HCT116 (cell line): ENCODE measurements at regions not wholly inside any gene's neighbourhood (a gene's known extent, or its start where the extent isn't known, plus 50 kb on each side); places are given as distances from the start of the nearest gene placed in this dataset.

Experiments
- ATAC-seq: fragments of 200-7000 bp; cut with Tn5 transposase; 2 replicates; pipeline ENCODE4 v1.9.1; 2020; ENCODE audit warnings: mild to moderate bottlenecking, moderate library complexity
- BruUV-seq: library from RNA; stranded (reverse); fragments of 400-500 nt; replicated peaks from 2 replicates; lab custom pipeline; 2021; lab: Mats Ljungman, UMichigan
- CTCF ChIA-PET: fragments of 300-600 bp; sonication (Branson Sonifier 250); formaldehyde crosslinking; loops from one replicate; lab custom pipeline; 2021; ENCODE audit warnings: antibody characterized with exemption; lab: Charles Lee
- POLR2A ChIA-PET: fragments of 300-600, 350-600 bp; sonication (Branson Sonifier 250); formaldehyde crosslinking; loops from one replicate; lab custom pipeline; 2021; ENCODE audit warnings: antibody characterized with exemption; lab: Charles Lee
- RAD21 ChIA-PET, 2 experiments: fragments of 300-600 bp; sonication (Branson Sonifier 250); formaldehyde crosslinking; loops; one replicate each; lab custom pipeline; 2023; ENCODE audit warnings: low total read pairs in 2 of 2; ENCODE audit not compliant: uncharacterized antibody in 2 of 2, unreplicated experiment in 2 of 2, low non-redundant PET in 1 of 2; lab: Charles Lee
- DNase-seq: peaks from one replicate; pipeline ENCODE4 v3.0.0-alpha.2; 2010; ENCODE audit warnings: low read depth, low spot score
- H2AFZ ChIP-seq: fragments of 200-600 bp; shearing (Covaris generic), sonication (generic); 2 replicates; pipeline ENCODE4 v1.6.1; 2017; ENCODE audit warnings: low read depth, mixed run types, mixed read lengths, antibody characterized with exemption, low read length; ENCODE audit not compliant: poor library complexity, severe bottlenecking
- H3K27ac ChIP-seq: 2 replicates; pipeline ENCODE4 v1.5.1; 2012; ENCODE audit warnings: low read depth, low read length
- H3K27me3 ChIP-seq: fragments of 200-600 bp; sonication (generic); 2 replicates; pipeline ENCODE4 v1.6.1; 2016; ENCODE audit warnings: mixed run types, low read length, mixed read lengths; ENCODE audit not compliant: insufficient read depth
- H3K36me3 ChIP-seq, 2 experiments: fragments of 200-500 bp in 1 of 2; fragments of 200-600 bp in 1 of 2; sonication (Bioruptor generic) in 1 of 2; sonication (generic) in 1 of 2; 2 replicates each; pipeline versions ENCODE4 v1.5.1 to v1.6.1; 2014 to 2016; ENCODE audit warnings: low read length in 2 of 2, inconsistent platforms in 1 of 2, mixed read lengths in 1 of 2, mixed run types in 1 of 2; ENCODE audit not compliant: insufficient read depth in 2 of 2, control insufficient read depth in 1 of 2
- H3K4me1 ChIP-seq, 2 experiments: fragments of 200-600 bp in 1 of 2; sonication (generic) in 1 of 2; 2 replicates each; pipeline versions ENCODE4 v1.5.1 to v1.6.1; 2012 to 2017; ENCODE audit warnings: low read length in 2 of 2, inconsistent platforms in 1 of 2, mild to moderate bottlenecking in 1 of 2, mixed read lengths in 1 of 2, mixed run types in 1 of 2, moderate library complexity in 1 of 2; ENCODE audit not compliant: insufficient read depth in 2 of 2, control insufficient read depth in 1 of 2
- H3K4me2 ChIP-seq: fragments of 200-600 bp; sonication (generic); 2 replicates; pipeline ENCODE4 v1.6.1; 2017; ENCODE audit warnings: mixed run types, low read length, mixed read lengths
- H3K4me3 ChIP-seq, 2 experiments: fragments of 200-600 bp in 1 of 2; sonication (generic) in 1 of 2; replicated peaks in 1 of 2; 2 replicates each; pipeline ENCODE4 v1.5.1; 2011 to 2016; ENCODE audit warnings: low read length in 2 of 2, control low read depth in 1 of 2, low read depth in 1 of 2, mild to moderate bottlenecking in 1 of 2, mixed read lengths in 1 of 2, mixed run types in 1 of 2
- H3K79me2 ChIP-seq: fragments of 200-600 bp; sonication (generic); 2 replicates; pipeline ENCODE4 v1.6.1; 2017; ENCODE audit warnings: mild to moderate bottlenecking, mixed run types, low read length, moderate library complexity, mixed read lengths; ENCODE audit not compliant: insufficient read depth
- H3K9ac ChIP-seq: fragments of 200-600 bp; sonication (generic); 2 replicates; pipeline ENCODE4 v1.6.1; 2016; ENCODE audit warnings: low read length, mixed read lengths
- H3K9me2 ChIP-seq: fragments of 200-600 bp; sonication (generic), shearing (Covaris generic); 2 replicates; pipeline ENCODE4 v1.6.1; 2017; ENCODE audit warnings: mixed run types, mild to moderate bottlenecking, moderate library complexity; ENCODE audit not compliant: insufficient read depth
- H3K9me3 ChIP-seq, 2 experiments: fragments of 200-500 bp in 1 of 2; fragments of 200-600 bp in 1 of 2; sonication (Bioruptor generic) in 1 of 2; sonication (generic) in 1 of 2; 2 replicates each; pipeline ENCODE4 v1.6.1; 2014 to 2017; ENCODE audit warnings: low read length in 2 of 2, mixed read lengths in 2 of 2, inconsistent platforms in 1 of 2, low read depth in 1 of 2, mild to moderate bottlenecking in 1 of 2, mixed run types in 1 of 2, moderate library complexity in 1 of 2; ENCODE audit not compliant: control insufficient read depth in 1 of 2, insufficient read depth in 1 of 2
- H4K20me1 ChIP-seq: fragments of 200-600 bp; sonication (generic), shearing (Covaris generic); 2 replicates; pipeline ENCODE4 v1.6.1; 2017; ENCODE audit warnings: mixed run types, mild to moderate bottlenecking, moderate library complexity; ENCODE audit not compliant: insufficient read depth
- CBX3 ChIP-seq: IDR thresholded peaks from 2 replicates; pipeline ENCODE4 v1.6.1; 2012; ENCODE audit warnings: low read depth
- CEBPB ChIP-seq: IDR thresholded peaks from 2 replicates; pipeline ENCODE4 v1.6.1; 2012; ENCODE audit warnings: low read depth
- ELF1 ChIP-seq: IDR thresholded peaks from 2 replicates; pipeline ENCODE4 v1.6.1; 2012; ENCODE audit warnings: low read depth, borderline replicate concordance
- EZH2 ChIP-seq: fragments of 200-600 bp; sonication (generic); IDR thresholded peaks from 2 replicates; pipeline ENCODE4 v1.6.1; 2017; ENCODE audit warnings: antibody characterized with exemption, mixed run types
- EZH2phosphoT487 ChIP-seq: fragments of 200-600 bp; IDR thresholded peaks from 2 replicates; pipeline ENCODE4 v1.6.1; 2018; ENCODE audit warnings: antibody characterized with exemption, borderline replicate concordance
- FOSL1 ChIP-seq: IDR thresholded peaks from 2 replicates; pipeline ENCODE4 v1.6.1; 2012; ENCODE audit warnings: low read depth
- POLR2A ChIP-seq: IDR thresholded peaks from 2 replicates; pipeline ENCODE4 v1.7.0; 2011; ENCODE audit warnings: borderline replicate concordance; ENCODE audit not compliant: insufficient read depth, insufficient read length; ENCODE audit errors: extremely low read depth
- SIN3A ChIP-seq: IDR thresholded peaks from 2 replicates; pipeline ENCODE4 v1.6.1; 2012; ENCODE audit warnings: low read depth
- TCF7L2 ChIP-seq: IDR thresholded peaks from 2 replicates; pipeline ENCODE4 v1.7.0; 2011; ENCODE audit warnings: borderline replicate concordance, inconsistent platforms; ENCODE audit not compliant: insufficient read depth, insufficient read length; ENCODE audit errors: extremely low read depth
- ZNF274 ChIP-seq: fragments of 200-500 bp; sonication (Bioruptor generic); IDR thresholded peaks from 2 replicates; pipeline ENCODE4 v1.6.1; 2014; ENCODE audit warnings: mild to moderate bottlenecking, low read depth, low read length, inconsistent platforms
- intact Hi-C: fragments of 100-400 bp; cut with micrococcal nuclease; formaldehyde crosslinking; loops from 2 replicates; pipeline ENCODE4 v1.10.0; 2022
- TF ChIP-seq, protein P1 (sequence below): IDR thresholded peaks from 2 replicates; pipeline ENCODE4 v1.6.1; 2012; ENCODE audit warnings: low read depth
- TF ChIP-seq, protein P2 (sequence below): IDR thresholded peaks from 2 replicates; pipeline ENCODE4 v1.6.1; 2012
- TF ChIP-seq, protein P3 (sequence below), 3 experiments: fragments of 200-600 bp in 1 of 3; sonication (generic) in 1 of 3; IDR thresholded peaks in 2 of 3; conservative IDR thresholded peaks in 1 of 3; 2 replicates each; pipeline ENCODE4 v1.5.1; 2012 to 2017; ENCODE audit warnings: low read depth in 2 of 3, low read length in 2 of 3, antibody characterized with exemption in 1 of 3, borderline replicate concordance in 1 of 3, control low read depth in 1 of 3, mild to moderate bottlenecking in 1 of 3, mixed read lengths in 1 of 3, mixed run types in 1 of 3, moderate library complexity in 1 of 3; ENCODE audit not compliant: insufficient read depth in 1 of 3
- TF ChIP-seq, protein P4 (sequence below): IDR thresholded peaks from 2 replicates; pipeline ENCODE4 v1.6.1; 2012
- TF ChIP-seq, protein P5 (sequence below): IDR thresholded peaks from 2 replicates; pipeline ENCODE4 v1.6.1; 2011; ENCODE audit warnings: mild to moderate bottlenecking, low read length, moderate library complexity; ENCODE audit not compliant: insufficient replicate concordance; ENCODE audit errors: extremely low read depth

DNA sequence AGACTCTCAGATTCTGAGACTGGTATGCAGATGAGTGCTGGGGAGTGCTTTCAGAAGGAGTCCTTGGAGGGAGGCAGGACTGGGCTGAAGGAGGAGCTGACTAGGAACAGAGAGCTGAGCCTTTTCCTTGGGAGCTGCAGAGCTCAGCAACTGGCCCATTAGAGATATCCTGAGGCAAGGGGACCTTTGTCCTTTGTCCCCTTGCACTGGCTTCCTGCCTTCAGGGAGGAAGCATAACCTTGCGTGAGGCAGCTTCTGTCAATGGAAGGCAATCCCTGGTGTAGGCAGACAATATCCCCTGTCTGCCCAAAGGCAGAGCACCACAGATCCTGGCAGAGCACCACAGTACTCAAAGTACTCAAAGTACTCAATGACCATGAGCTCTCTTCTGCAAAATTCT is 375.3 kb downstream of the HRH4 start:
- no peaks in the 10 kb centered on the region for H3K9me3 ChIP-seq
- CTCF ChIA-PET, result no interaction called here
- no peaks in the 10 kb centered on the region for H4K20me1 ChIP-seq
- RAD21 ChIA-PET, result no interaction called here
- intact Hi-C loops, result no loop called here
- no peaks in the 10 kb centered on the region for H3K79me2 ChIP-seq
- no peak for ATAC-seq
- no peaks in the 10 kb centered on the region for H3K9me2 ChIP-seq
- no peak for TF ChIP-seq CBX3
- no peak for TF ChIP-seq EZH2
- TF ChIP-seq, protein P1, sequence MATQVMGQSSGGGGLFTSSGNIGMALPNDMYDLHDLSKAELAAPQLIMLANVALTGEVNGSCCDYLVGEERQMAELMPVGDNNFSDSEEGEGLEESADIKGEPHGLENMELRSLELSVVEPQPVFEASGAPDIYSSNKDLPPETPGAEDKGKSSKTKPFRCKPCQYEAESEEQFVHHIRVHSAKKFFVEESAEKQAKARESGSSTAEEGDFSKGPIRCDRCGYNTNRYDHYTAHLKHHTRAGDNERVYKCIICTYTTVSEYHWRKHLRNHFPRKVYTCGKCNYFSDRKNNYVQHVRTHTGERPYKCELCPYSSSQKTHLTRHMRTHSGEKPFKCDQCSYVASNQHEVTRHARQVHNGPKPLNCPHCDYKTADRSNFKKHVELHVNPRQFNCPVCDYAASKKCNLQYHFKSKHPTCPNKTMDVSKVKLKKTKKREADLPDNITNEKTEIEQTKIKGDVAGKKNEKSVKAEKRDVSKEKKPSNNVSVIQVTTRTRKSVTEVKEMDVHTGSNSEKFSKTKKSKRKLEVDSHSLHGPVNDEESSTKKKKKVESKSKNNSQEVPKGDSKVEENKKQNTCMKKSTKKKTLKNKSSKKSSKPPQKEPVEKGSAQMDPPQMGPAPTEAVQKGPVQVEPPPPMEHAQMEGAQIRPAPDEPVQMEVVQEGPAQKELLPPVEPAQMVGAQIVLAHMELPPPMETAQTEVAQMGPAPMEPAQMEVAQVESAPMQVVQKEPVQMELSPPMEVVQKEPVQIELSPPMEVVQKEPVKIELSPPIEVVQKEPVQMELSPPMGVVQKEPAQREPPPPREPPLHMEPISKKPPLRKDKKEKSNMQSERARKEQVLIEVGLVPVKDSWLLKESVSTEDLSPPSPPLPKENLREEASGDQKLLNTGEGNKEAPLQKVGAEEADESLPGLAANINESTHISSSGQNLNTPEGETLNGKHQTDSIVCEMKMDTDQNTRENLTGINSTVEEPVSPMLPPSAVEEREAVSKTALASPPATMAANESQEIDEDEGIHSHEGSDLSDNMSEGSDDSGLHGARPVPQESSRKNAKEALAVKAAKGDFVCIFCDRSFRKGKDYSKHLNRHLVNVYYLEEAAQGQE, result no peak
- TF ChIP-seq POLR2A, result no peak
- TF ChIP-seq FOSL1, result no peak
- TF ChIP-seq, protein P2, sequence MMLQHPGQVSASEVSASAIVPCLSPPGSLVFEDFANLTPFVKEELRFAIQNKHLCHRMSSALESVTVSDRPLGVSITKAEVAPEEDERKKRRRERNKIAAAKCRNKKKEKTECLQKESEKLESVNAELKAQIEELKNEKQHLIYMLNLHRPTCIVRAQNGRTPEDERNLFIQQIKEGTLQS, result no peak
- TF ChIP-seq EZH2phosphoT487, result no peak
- TF ChIP-seq, protein P3, sequence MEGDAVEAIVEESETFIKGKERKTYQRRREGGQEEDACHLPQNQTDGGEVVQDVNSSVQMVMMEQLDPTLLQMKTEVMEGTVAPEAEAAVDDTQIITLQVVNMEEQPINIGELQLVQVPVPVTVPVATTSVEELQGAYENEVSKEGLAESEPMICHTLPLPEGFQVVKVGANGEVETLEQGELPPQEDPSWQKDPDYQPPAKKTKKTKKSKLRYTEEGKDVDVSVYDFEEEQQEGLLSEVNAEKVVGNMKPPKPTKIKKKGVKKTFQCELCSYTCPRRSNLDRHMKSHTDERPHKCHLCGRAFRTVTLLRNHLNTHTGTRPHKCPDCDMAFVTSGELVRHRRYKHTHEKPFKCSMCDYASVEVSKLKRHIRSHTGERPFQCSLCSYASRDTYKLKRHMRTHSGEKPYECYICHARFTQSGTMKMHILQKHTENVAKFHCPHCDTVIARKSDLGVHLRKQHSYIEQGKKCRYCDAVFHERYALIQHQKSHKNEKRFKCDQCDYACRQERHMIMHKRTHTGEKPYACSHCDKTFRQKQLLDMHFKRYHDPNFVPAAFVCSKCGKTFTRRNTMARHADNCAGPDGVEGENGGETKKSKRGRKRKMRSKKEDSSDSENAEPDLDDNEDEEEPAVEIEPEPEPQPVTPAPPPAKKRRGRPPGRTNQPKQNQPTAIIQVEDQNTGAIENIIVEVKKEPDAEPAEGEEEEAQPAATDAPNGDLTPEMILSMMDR (IDR thresholded peaks at IDR 0.05 in 2 of 3, conservative IDR thresholded peaks at IDR 0.05 in 1 of 3; ENCODE audit: borderline replicate concordance in 1 of 3, insufficient read depth in 1 of 3, low read depth in 2 of 3, low read length in 2 of 3), result no peak
- TF ChIP-seq SIN3A, result no peak
- TF ChIP-seq, protein P4, sequence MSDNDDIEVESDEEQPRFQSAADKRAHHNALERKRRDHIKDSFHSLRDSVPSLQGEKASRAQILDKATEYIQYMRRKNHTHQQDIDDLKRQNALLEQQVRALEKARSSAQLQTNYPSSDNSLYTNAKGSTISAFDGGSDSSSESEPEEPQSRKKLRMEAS, result no peak
- TF ChIP-seq, protein P5, sequence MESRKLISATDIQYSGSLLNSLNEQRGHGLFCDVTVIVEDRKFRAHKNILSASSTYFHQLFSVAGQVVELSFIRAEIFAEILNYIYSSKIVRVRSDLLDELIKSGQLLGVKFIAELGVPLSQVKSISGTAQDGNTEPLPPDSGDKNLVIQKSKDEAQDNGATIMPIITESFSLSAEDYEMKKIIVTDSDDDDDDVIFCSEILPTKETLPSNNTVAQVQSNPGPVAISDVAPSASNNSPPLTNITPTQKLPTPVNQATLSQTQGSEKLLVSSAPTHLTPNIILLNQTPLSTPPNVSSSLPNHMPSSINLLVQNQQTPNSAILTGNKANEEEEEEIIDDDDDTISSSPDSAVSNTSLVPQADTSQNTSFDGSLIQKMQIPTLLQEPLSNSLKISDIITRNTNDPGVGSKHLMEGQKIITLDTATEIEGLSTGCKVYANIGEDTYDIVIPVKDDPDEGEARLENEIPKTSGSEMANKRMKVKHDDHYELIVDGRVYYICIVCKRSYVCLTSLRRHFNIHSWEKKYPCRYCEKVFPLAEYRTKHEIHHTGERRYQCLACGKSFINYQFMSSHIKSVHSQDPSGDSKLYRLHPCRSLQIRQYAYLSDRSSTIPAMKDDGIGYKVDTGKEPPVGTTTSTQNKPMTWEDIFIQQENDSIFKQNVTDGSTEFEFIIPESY, result no peak
- TF ChIP-seq ELF1, result no peak
- TF ChIP-seq CEBPB, result no peak
- no peak for TF ChIP-seq TCF7L2
- TF ChIP-seq ZNF274, result no peak
- POLR2A ChIA-PET, result no interaction called here
- peaks cover 12% of the 10 kb centered on the region for H3K27me3 ChIP-seq
- H3K4me3 ChIP-seq, result no peak overlapping the region
- no TSS peak for BruUV-seq
- H3K27ac ChIP-seq, result no peak overlapping the region
- no peak overlapping the region for H2AFZ ChIP-seq
- H3K9ac ChIP-seq, result no peak overlapping the region
- H3K4me1 ChIP-seq, result no peaks in the 10 kb centered on the region
- no peak for DNase-seq
- no peaks in the 10 kb centered on the region for H3K36me3 ChIP-seq
- no peak overlapping the region for H3K4me2 ChIP-seq
